Sigmoid colon (tissue), 3 donors: ENCODE measurements at regions not wholly inside any gene's neighbourhood (a gene's known extent, or its start where the extent isn't known, plus 50 kb on each side); places are given as distances from the start of the nearest gene placed in this dataset.

Experiments used
- CTCF ChIP-seq, 4 experiments: fragments of 450-650 bp in 3 of 4; fragments of 200-600 bp in 1 of 4; IDR thresholded peaks; one replicate each; pipeline ENCODE4 v1.5.1; 2016 to 2019; ENCODE audit warnings: antibody characterized with exemption in 4 of 4, mild to moderate bottlenecking in 3 of 4, moderate library complexity in 2 of 4
- POLR2A ChIP-seq, 2 donors: fragments of 450-650 bp; IDR thresholded peaks; one replicate each; pipeline ENCODE4 v1.6.1; 2016; ENCODE audit warnings: antibody characterized with exemption in 2 of 2, mild to moderate bottlenecking in 2 of 2, moderate library complexity in 2 of 2

GRCh38 chr12:127886827-127887226, 380.1 kb upstream of the TMEM132C start:
- TF ChIP-seq CTCF (IDR thresholded peaks at IDR 0.05) (no peak), POLR2A (IDR thresholded peaks at IDR 0.05) (no peak)
